KMS-11 (cell line): ENCODE measurements at regions not wholly inside any gene's neighbourhood (a gene's known extent, or its start where the extent isn't known, plus 50 kb on each side); places are given as distances from the start of the nearest gene placed in this dataset.

Experiments used
- H2AFZ ChIP-seq: fragments of 200-600 bp; sonication (generic); 2 replicates; pipeline ENCODE4 v1.6.1; 2016; ENCODE audit warnings: antibody characterized with exemption, mixed run types, low read depth
- H3K27ac ChIP-seq: fragments of 200-600 bp; sonication (generic); 2 replicates; pipeline ENCODE4 v1.6.1; 2016; ENCODE audit warnings: mild to moderate bottlenecking, mixed run types
- H3K27me3 ChIP-seq: fragments of 200-600 bp; sonication (generic); 2 replicates; pipeline ENCODE4 v1.6.1; 2017; ENCODE audit warnings: mild to moderate bottlenecking, low read depth, mixed run types, moderate library complexity; ENCODE audit not compliant: insufficient read depth
- H3K36me3 ChIP-seq: fragments of 200-600 bp; sonication (generic); 2 replicates; pipeline ENCODE4 v1.6.1; 2017; ENCODE audit warnings: mild to moderate bottlenecking, mixed run types; ENCODE audit not compliant: insufficient read depth
- H3K4me1 ChIP-seq: fragments of 200-600 bp; sonication (generic); 2 replicates; pipeline ENCODE4 v1.6.1; 2016; ENCODE audit warnings: mild to moderate bottlenecking, low read depth, mixed run types; ENCODE audit not compliant: poor library complexity, severe bottlenecking
- H3K4me2 ChIP-seq: fragments of 200-600 bp; sonication (generic); 2 replicates; pipeline ENCODE4 v1.7.0; 2016; ENCODE audit warnings: mild to moderate bottlenecking, mixed run types
- H3K4me3 ChIP-seq: fragments of 200-600 bp; sonication (generic); IDR thresholded peaks from 2 replicates; pipeline ENCODE4 v1.6.1; 2017; ENCODE audit warnings: low read depth, low read length, mixed read lengths; ENCODE audit not compliant: insufficient read depth
- H3K79me2 ChIP-seq: fragments of 200-600 bp; sonication (generic); 2 replicates; pipeline ENCODE4 v1.6.1; 2016; ENCODE audit warnings: low read depth, mixed run types; ENCODE audit not compliant: insufficient read depth
- H3K9ac ChIP-seq: fragments of 200-600 bp; sonication (generic); 2 replicates; pipeline ENCODE4 v1.6.1; 2016; ENCODE audit warnings: mild to moderate bottlenecking, mixed run types
- H4K20me1 ChIP-seq: fragments of 200-600 bp; sonication (generic); 2 replicates; pipeline ENCODE4 v1.6.1; 2016; ENCODE audit warnings: mild to moderate bottlenecking, mixed run types; ENCODE audit not compliant: insufficient read depth
- CTCF ChIP-seq: fragments of 200-600 bp; sonication (generic); conservative IDR thresholded peaks from 2 replicates; pipeline ENCODE4 v1.6.1; 2017; ENCODE audit warnings: low read depth, mild to moderate bottlenecking, antibody characterized with exemption, low read length, moderate library complexity, mixed read lengths

DNA sequence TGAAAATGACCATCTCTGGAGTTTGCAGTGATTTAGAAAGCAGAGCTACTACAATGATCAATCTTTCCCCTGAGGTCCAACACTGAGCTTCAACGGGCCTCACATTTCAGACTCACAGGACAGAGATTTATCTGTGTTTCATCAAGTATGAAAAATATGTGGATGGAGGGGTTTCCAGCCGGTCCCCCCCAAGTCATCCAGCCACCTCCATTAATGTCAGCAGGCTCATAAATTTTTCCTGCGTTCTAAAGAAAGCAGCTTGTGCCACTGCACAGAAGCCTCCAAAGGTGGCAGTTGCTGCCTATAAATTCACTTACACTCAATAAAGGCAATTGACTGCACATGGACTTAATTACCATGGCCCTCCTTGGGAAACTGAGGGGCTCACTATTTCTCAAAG lies 117.4 kb upstream of the ACKR3 start:
- Histone ChIP-seq H3K36me3 (no peaks in the 10 kb centered on the region), H3K27ac (no peak overlapping the region), H2AFZ (no peak overlapping the region), H3K4me3 (no peak overlapping the region), H4K20me1 (no peaks in the 10 kb centered on the region), H3K27me3 (no peaks in the 10 kb centered on the region), H3K9ac (no peak overlapping the region), H3K79me2 (no peaks in the 10 kb centered on the region), H3K4me1 (no peaks in the 10 kb centered on the region), H3K4me2 (no peak overlapping the region)
- TF ChIP-seq CTCF, result no peak

DNA sequence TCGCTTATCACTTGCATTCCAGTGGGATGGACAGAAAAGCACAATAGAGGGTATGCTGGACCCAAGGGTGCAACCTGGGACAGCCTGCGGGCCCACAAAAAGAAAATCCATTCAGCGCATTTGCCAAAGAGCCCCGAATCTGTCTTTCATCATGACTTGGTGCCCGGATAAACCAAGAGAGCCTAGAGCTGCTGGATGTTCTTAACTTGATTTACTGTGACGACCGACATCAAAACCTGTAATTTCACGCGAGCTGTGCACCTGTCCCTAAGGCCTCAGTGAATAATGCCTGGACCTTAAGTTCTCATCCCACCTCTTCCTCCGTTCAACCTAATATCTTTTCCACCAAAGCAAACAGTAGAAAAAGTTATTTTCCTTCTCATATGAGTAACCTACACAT lies 115.5 kb upstream of the ACKR3 start:
- H3K79me2 ChIP-seq, result no peaks in the 10 kb centered on the region
- no peak for TF ChIP-seq CTCF
- H3K27me3 ChIP-seq, result no peaks in the 10 kb centered on the region

GRCh38 chr2:236459393-236459792 lies 110.2 kb upstream of the ACKR3 start:
- Histone ChIP-seq H3K9ac (no peak overlapping the region), H3K36me3 (no peaks in the 10 kb centered on the region), H4K20me1 (no peaks in the 10 kb centered on the region), H3K4me3 (no peak overlapping the region), H2AFZ (no peak overlapping the region), H3K27me3 (no peaks in the 10 kb centered on the region), H3K27ac (no peak overlapping the region), H3K4me2 (no peak overlapping the region), H3K4me1 (no peaks in the 10 kb centered on the region), H3K79me2 (no peaks in the 10 kb centered on the region)
- no peak for TF ChIP-seq CTCF

More for the DNA sequence above, 115.5 kb upstream of the ACKR3 start:
- no peak overlapping the region for H3K4me3 ChIP-seq
- H3K27ac ChIP-seq, result no peak overlapping the region
- H2AFZ ChIP-seq, result no peak overlapping the region
- no peak overlapping the region for H3K9ac ChIP-seq
- H3K36me3 ChIP-seq, result no peaks in the 10 kb centered on the region
- H4K20me1 ChIP-seq, result no peaks in the 10 kb centered on the region
- no peak overlapping the region for H3K4me2 ChIP-seq
- no peaks in the 10 kb centered on the region for H3K4me1 ChIP-seq

DNA sequence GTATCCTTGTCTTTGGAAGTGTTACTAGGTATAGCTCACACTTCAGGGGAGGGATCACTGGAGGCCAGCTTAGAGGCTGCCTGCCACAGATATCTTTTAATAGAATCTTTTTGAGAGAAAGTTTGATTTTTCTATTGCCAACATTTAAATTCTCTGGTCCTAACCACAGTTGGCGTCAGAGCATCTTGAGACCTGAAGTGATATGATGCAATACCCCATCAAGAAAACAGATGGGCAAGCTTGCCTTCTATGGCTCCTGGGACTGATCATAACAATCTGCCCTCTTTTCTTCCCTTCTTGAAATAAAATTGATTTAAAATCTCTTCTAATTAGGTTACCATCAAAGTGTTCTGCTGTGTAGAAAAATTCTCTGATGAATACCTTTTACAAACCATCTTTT lies 105.5 kb upstream of the ACKR3 start:
- no peaks in the 10 kb centered on the region for H4K20me1 ChIP-seq
- no peak for TF ChIP-seq CTCF
- H3K27me3 ChIP-seq, result no peaks in the 10 kb centered on the region
- H3K4me2 ChIP-seq, result no peak overlapping the region
- no peak overlapping the region for H3K4me3 ChIP-seq
- no peaks in the 10 kb centered on the region for H3K4me1 ChIP-seq
- H2AFZ ChIP-seq, result no peak overlapping the region
- no peak overlapping the region for H3K27ac ChIP-seq
- no peak overlapping the region for H3K9ac ChIP-seq
- H3K79me2 ChIP-seq, result no peaks in the 10 kb centered on the region
- H3K36me3 ChIP-seq, result no peaks in the 10 kb centered on the region
